OCI-LY7 (cell line): ENCODE measurements at regions not wholly inside any gene's neighbourhood (a gene's known extent, or its start where the extent isn't known, plus 50 kb on each side); places are given as distances from the start of the nearest gene placed in this dataset.

Experiments used
- BruUV-seq: library from RNA; stranded (reverse); fragments of 400-500 nt; replicated peaks from 2 replicates; lab custom pipeline; 2021; lab: Mats Ljungman, UMichigan
- CTCF ChIA-PET: fragments of 300-600 bp; sonication (Branson Sonifier 250); formaldehyde crosslinking; loops from one replicate; lab custom pipeline; 2022; ENCODE audit warnings: antibody characterized with exemption; ENCODE audit not compliant: unreplicated experiment; lab: Charles Lee
- POLR2A ChIA-PET: fragments of 300-600 bp; sonication (Branson Sonifier 250); formaldehyde crosslinking; loops from one replicate; lab custom pipeline; 2022; ENCODE audit warnings: antibody characterized with exemption; lab: Charles Lee
- DNase-seq: peaks from one replicate; pipeline ENCODE4 v3.0.0-alpha.2; 2015; ENCODE audit warnings: low spot score
- H2AFZ ChIP-seq: fragments of 200-600 bp; sonication (generic), shearing (Covaris generic); 2 replicates; pipeline ENCODE4 v1.6.1; 2014; ENCODE audit warnings: mild to moderate bottlenecking, antibody characterized with exemption, low read length, moderate library complexity
- H3K27ac ChIP-seq: fragments of 200-600 bp; sonication (generic); 2 replicates; pipeline ENCODE4 v1.5.1; 2014; ENCODE audit warnings: mixed run types, low read depth, mild to moderate bottlenecking, moderate library complexity, low read length, inconsistent platforms; ENCODE audit not compliant: poor library complexity, severe bottlenecking
- H3K36me3 ChIP-seq: fragments of 200-600 bp; sonication (generic); 2 replicates; pipeline ENCODE4 v1.6.1; 2014; ENCODE audit warnings: mild to moderate bottlenecking, antibody characterized with exemption, low read length, moderate library complexity, mixed read lengths; ENCODE audit not compliant: insufficient read depth
- H3K4me1 ChIP-seq: fragments of 200-600 bp; sonication (generic); 2 replicates; pipeline ENCODE4 v1.5.1; 2014; ENCODE audit warnings: mild to moderate bottlenecking, low read length; ENCODE audit not compliant: insufficient read depth, poor library complexity, severe bottlenecking
- H3K4me2 ChIP-seq: fragments of 200-600 bp; sonication (generic); 2 replicates; pipeline ENCODE4 v1.6.1; 2014; ENCODE audit warnings: mild to moderate bottlenecking, low read length
- H3K4me3 ChIP-seq: fragments of 200-600 bp; sonication (generic); 2 replicates; pipeline ENCODE4 v1.5.1; 2014; ENCODE audit warnings: mild to moderate bottlenecking, low read depth, low read length; ENCODE audit not compliant: poor library complexity, severe bottlenecking
- H3K79me2 ChIP-seq: fragments of 200-600 bp; sonication (generic); 2 replicates; pipeline ENCODE4 v1.6.1; 2016; ENCODE audit warnings: low read depth, mild to moderate bottlenecking, low read length, moderate library complexity, mixed read lengths; ENCODE audit not compliant: insufficient read depth
- H3K9me2 ChIP-seq: fragments of 200-600 bp; sonication (generic); 2 replicates; pipeline ENCODE4 v1.6.1; 2016; ENCODE audit warnings: mild to moderate bottlenecking, low read length, mixed read lengths; ENCODE audit not compliant: insufficient read depth
- H3K9me3 ChIP-seq: fragments of 200-600 bp; sonication (generic); 2 replicates; pipeline ENCODE4 v1.6.1; 2014; ENCODE audit warnings: mild to moderate bottlenecking, mixed run types, low read length, mixed read lengths
- H4K20me1 ChIP-seq: fragments of 200-600 bp; sonication (generic); 2 replicates; pipeline ENCODE4 v1.6.1; 2014; ENCODE audit warnings: mild to moderate bottlenecking, antibody characterized with exemption, low read length, moderate library complexity, mixed read lengths; ENCODE audit not compliant: insufficient read depth
- EZH2phosphoT487 ChIP-seq: fragments of 200-600 bp; sonication (generic); IDR thresholded peaks from 2 replicates; pipeline ENCODE4 v1.6.1; 2018; ENCODE audit warnings: low read depth, borderline replicate concordance, mild to moderate bottlenecking, mixed run types, antibody characterized with exemption, low read length, moderate library complexity, mixed read lengths
- intact Hi-C: fragments of 100-400 bp; cut with micrococcal nuclease; formaldehyde crosslinking; loops from one replicate; pipeline ENCODE4 v1.10.0; 2022; ENCODE audit not compliant: unreplicated experiment
- TF ChIP-seq, protein P1 (sequence below): fragments of 200-600 bp; sonication (generic); conservative IDR thresholded peaks from 2 replicates; pipeline ENCODE4 v1.5.1; 2014; ENCODE audit warnings: mild to moderate bottlenecking, antibody characterized with exemption, low read length, moderate library complexity, mixed read lengths

DNA sequence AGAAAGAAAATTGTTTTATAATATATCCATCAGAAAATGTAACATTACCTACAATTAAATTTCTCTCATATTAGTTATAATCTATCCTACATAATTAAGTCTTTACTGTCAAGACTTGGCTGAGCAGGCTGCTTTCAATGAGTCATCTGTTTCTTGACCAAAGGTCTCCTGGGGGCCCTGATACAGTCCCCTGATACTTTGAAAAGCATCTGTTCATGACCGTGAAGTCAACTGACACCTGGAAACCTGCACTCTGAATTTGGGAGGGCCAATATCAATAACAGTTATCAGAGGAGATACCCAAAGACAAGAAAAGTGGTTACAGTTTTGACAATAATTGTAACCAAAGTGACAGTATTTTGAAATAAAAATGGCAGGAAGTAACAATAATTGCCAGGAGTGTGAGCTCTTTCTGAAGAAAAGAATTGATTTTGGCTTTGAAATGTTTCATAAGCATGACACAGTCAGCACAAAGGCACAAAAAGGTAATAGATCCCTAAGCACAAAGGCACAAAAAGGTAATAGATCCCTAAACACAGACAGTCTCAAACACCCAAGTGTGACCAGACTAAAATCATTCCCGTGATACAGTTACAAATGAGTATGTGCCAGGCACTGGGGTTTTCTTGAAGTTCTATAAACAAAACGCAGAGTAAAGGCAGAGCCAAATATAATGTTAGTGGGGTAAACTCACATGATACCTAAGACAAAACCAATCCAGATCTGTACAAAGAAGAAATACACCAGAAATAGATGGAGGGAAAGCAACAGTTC, 260.7 kb downstream of the PLOD2 start:
- Histone ChIP-seq H3K4me1 (no peaks in the 10 kb centered on the region), H2AFZ (no peak overlapping the region), H3K4me3 (no peak overlapping the region), H3K9me3 (no peaks in the 10 kb centered on the region), H3K4me2 (no peak overlapping the region), H3K27ac (no peak overlapping the region), H3K36me3 (no peaks in the 10 kb centered on the region), H3K79me2 (no peaks in the 10 kb centered on the region), H4K20me1 (no peaks in the 10 kb centered on the region), H3K9me2 (no peaks in the 10 kb centered on the region)
- TF ChIP-seq, protein P1, sequence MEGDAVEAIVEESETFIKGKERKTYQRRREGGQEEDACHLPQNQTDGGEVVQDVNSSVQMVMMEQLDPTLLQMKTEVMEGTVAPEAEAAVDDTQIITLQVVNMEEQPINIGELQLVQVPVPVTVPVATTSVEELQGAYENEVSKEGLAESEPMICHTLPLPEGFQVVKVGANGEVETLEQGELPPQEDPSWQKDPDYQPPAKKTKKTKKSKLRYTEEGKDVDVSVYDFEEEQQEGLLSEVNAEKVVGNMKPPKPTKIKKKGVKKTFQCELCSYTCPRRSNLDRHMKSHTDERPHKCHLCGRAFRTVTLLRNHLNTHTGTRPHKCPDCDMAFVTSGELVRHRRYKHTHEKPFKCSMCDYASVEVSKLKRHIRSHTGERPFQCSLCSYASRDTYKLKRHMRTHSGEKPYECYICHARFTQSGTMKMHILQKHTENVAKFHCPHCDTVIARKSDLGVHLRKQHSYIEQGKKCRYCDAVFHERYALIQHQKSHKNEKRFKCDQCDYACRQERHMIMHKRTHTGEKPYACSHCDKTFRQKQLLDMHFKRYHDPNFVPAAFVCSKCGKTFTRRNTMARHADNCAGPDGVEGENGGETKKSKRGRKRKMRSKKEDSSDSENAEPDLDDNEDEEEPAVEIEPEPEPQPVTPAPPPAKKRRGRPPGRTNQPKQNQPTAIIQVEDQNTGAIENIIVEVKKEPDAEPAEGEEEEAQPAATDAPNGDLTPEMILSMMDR, result no peak
- no peak for TF ChIP-seq EZH2phosphoT487
- intact Hi-C loops, result no loop called here
- ChIA-PET POLR2A (no interaction called here), CTCF (no interaction called here)
- DNase-seq, result no peak
- BruUV-seq, result no TSS peak

DNA sequence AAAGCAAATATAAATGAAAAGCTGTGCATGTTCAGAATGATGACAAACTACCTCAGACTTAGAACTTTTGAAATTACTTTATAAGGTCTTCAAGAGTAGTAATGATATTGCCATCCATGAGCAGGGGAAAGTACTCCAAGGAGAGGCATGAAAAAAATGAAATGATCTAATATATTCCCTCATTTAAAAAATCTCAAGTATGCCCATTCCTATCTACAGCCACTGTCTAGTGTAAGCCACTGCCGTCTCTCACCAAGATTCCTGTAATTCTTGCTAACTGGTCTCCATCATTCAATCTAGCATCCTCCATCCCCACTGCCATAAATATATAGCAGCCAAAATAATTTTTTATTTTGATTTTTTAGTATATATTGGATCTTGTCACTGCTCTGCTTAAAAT, 258.8 kb downstream of the PLOD2 start:
- no peak overlapping the region for H2AFZ ChIP-seq
- BruUV-seq, result no TSS peak
- H3K9me2 ChIP-seq, result no peaks in the 10 kb centered on the region
- POLR2A ChIA-PET, result interaction anchor here (0.6 kb wide), 1 partner anchor 74 kb away, joined by 5 read pairs; no protein-coding TSS in a partner anchor
- H3K4me3 ChIP-seq, result no peak overlapping the region
- no peaks in the 10 kb centered on the region for H3K79me2 ChIP-seq
- TF ChIP-seq, protein P1, result no peak
- TF ChIP-seq EZH2phosphoT487, result no peak
- CTCF ChIA-PET, result no interaction called here
- no peak overlapping the region for H3K4me2 ChIP-seq
- intact Hi-C loops, result no loop called here
- no peaks in the 10 kb centered on the region for H3K9me3 ChIP-seq
- H3K27ac ChIP-seq, result no peak overlapping the region
- H3K4me1 ChIP-seq, result no peaks in the 10 kb centered on the region
- no peaks in the 10 kb centered on the region for H3K36me3 ChIP-seq
- H4K20me1 ChIP-seq, result no peaks in the 10 kb centered on the region
- DNase-seq, result no peak

DNA sequence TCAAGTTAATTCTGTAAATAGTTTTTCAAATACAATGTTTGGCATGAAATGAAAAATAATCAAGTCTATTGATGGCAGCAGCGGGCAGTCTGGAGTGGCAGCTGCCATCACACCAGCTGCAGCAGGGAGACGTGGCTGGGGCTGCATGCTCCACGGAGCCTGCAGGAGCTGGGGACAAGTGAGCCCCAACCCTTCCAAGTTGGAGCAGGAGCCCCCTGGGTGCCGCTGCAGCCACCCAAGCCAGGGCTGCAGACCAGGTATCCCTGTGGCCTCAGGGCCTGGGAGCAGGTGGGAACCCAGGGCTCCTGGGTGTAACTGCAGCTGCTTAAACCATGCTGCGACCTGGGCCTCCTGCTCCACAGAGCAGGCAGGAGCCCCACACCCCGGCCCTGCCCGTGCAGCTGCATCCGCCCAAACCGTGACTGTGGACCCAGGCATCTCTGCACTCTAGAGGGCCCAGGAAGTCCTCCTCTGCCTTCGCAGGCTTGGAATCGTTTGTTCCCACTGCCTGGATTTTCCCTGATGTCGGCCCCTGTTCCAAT, 257.4 kb downstream of the PLOD2 start:
- BruUV-seq, result no TSS peak

More for the DNA sequence above, 257.4 kb downstream of the PLOD2 start:
- H3K9me3 ChIP-seq, result no peaks in the 10 kb centered on the region
- POLR2A ChIA-PET, result no interaction called here
- H3K4me3 ChIP-seq, result no peak overlapping the region
- no peak overlapping the region for H2AFZ ChIP-seq
- H4K20me1 ChIP-seq, result no peaks in the 10 kb centered on the region
- TF ChIP-seq, protein P1, result no peak
- no peak for TF ChIP-seq EZH2phosphoT487
- H3K4me1 ChIP-seq, result no peaks in the 10 kb centered on the region
- CTCF ChIA-PET, result no interaction called here
- no peaks in the 10 kb centered on the region for H3K9me2 ChIP-seq
- no peak overlapping the region for H3K27ac ChIP-seq
- DNase-seq, result no peak
- intact Hi-C loops, result no loop called here
- no peaks in the 10 kb centered on the region for H3K79me2 ChIP-seq
- H3K36me3 ChIP-seq, result no peaks in the 10 kb centered on the region
- H3K4me2 ChIP-seq, result no peak overlapping the region
